Skeletal muscle tissue (tissue), 3 donors: ENCODE measurements at regions not wholly inside any gene's neighbourhood (a gene's known extent, or its start where the extent isn't known, plus 50 kb on each side); places are given as distances from the start of the nearest gene placed in this dataset.

Experiments
- H3K27ac ChIP-seq: one replicate; pipeline ENCODE4 v1.7.0; 2013; ENCODE audit warnings: mild to moderate bottlenecking, low read depth, low read length, inconsistent platforms
- H3K27me3 ChIP-seq, 3 donors: one replicate each; pipeline ENCODE4 v1.7.0; 2013; ENCODE audit warnings: low read length in 3 of 3; ENCODE audit not compliant: control insufficient read depth in 3 of 3, insufficient read depth in 3 of 3
- H3K36me3 ChIP-seq, 3 donors: one replicate each; pipeline ENCODE4 v1.7.0; 2013; ENCODE audit warnings: low read length in 3 of 3; ENCODE audit not compliant: control insufficient read depth in 3 of 3, insufficient read depth in 3 of 3
- H3K4me1 ChIP-seq, 3 donors: one replicate each; pipeline ENCODE4 v1.7.0; 2013; ENCODE audit warnings: low read length in 3 of 3, mild to moderate bottlenecking in 3 of 3; ENCODE audit not compliant: control insufficient read depth in 3 of 3, insufficient read depth in 3 of 3
- H3K4me3 ChIP-seq, 3 donors: one replicate each; pipeline ENCODE4 v1.7.0; 2013; ENCODE audit warnings: low read length in 3 of 3
- H3K9ac ChIP-seq, 3 donors: one replicate each; pipeline ENCODE4 v1.7.0; 2013; ENCODE audit warnings: low read length in 3 of 3, mild to moderate bottlenecking in 3 of 3, moderate library complexity in 2 of 3, low read depth in 1 of 3
- H3K9me3 ChIP-seq, 3 donors: one replicate each; pipeline ENCODE4 v1.7.0; 2013; ENCODE audit warnings: low read length in 3 of 3; ENCODE audit not compliant: control insufficient read depth in 3 of 3
- donor health status: Osteomylitis.

GRCh38 chr1:67893126-67893495 is 59.8 kb upstream of the GNG12 start:
- Histone ChIP-seq H3K36me3 (no peaks in the 10 kb centered on the region), H3K9ac (no peak overlapping the region), H3K4me1 (no peaks in the 10 kb centered on the region), H3K27ac (no peak overlapping the region), H3K27me3 (no peaks in the 10 kb centered on the region), H3K4me3 (no peak overlapping the region), H3K9me3 (peaks cover 0 to 2% (median 0%) of the 10 kb centered on the region in 3 donors)

GRCh38 chr1:67892476-67893125 is 59.3 kb upstream of the GNG12 start:
- Histone ChIP-seq H3K9me3 (peaks cover 0 to 2% (median 0%) of the 10 kb centered on the region in 3 donors), H3K4me3 (no peak overlapping the region), H3K36me3 (no peaks in the 10 kb centered on the region), H3K4me1 (no peaks in the 10 kb centered on the region), H3K27ac (no peak overlapping the region), H3K27me3 (no peaks in the 10 kb centered on the region), H3K9ac (no peak overlapping the region)

GRCh38 chr1:67890857-67891256 is 57.6 kb upstream of the GNG12 start:
- Histone ChIP-seq H3K36me3 (no peaks in the 10 kb centered on the region), H3K9me3 (no peaks in the 10 kb centered on the region), H3K4me1 (no peaks in the 10 kb centered on the region), H3K4me3 (no peak overlapping the region), H3K9ac (no peak overlapping the region), H3K27me3 (no peaks in the 10 kb centered on the region), H3K27ac (no peak overlapping the region)

- H3K36me3 ChIP-seq: no peaks in the 10 kb centered on the region
- H3K27ac ChIP-seq: no peak overlapping the region
- H3K9ac ChIP-seq: no peak overlapping the region
- no peaks in the 10 kb centered on the region for H3K9me3 ChIP-seq
- H3K27me3 ChIP-seq: no peaks in the 10 kb centered on the region
- H3K4me1 ChIP-seq: no peaks in the 10 kb centered on the region
- no peak overlapping the region for H3K4me3 ChIP-seq
Measured at GRCh38 chr1:67889953-67890567, 56.8 kb upstream of the GNG12 start.

GRCh38 chr1:67889466-67889865 is 56.2 kb upstream of the GNG12 start:
- Histone ChIP-seq H3K27ac (no peak overlapping the region), H3K9ac (no peak overlapping the region), H3K36me3 (no peaks in the 10 kb centered on the region), H3K4me3 (no peak overlapping the region), H3K27me3 (no peaks in the 10 kb centered on the region), H3K4me1 (no peaks in the 10 kb centered on the region), H3K9me3 (no peaks in the 10 kb centered on the region)

- no peak overlapping the region for H3K9ac ChIP-seq
Measured at GRCh38 chr1:67888216-67889106, 55.2 kb upstream of the GNG12 start.

GRCh38 chr1:67887146-67887545 is 53.9 kb upstream of the GNG12 start:
- Histone ChIP-seq H3K4me1 (no peaks in the 10 kb centered on the region), H3K9me3 (no peaks in the 10 kb centered on the region), H3K4me3 (no peak overlapping the region), H3K27me3 (no peaks in the 10 kb centered on the region), H3K36me3 (no peaks in the 10 kb centered on the region), H3K9ac (no peak overlapping the region), H3K27ac (no peak overlapping the region)

More at GRCh38 chr1:67888216-67889106, 55.2 kb upstream of the GNG12 start:
- no peaks in the 10 kb centered on the region for H3K4me1 ChIP-seq
- no peaks in the 10 kb centered on the region for H3K36me3 ChIP-seq
- no peaks in the 10 kb centered on the region for H3K27me3 ChIP-seq
- no peak overlapping the region for H3K4me3 ChIP-seq
- no peak overlapping the region for H3K27ac ChIP-seq
- H3K9me3 ChIP-seq: no peaks in the 10 kb centered on the region

- H3K36me3 ChIP-seq: no peaks in the 10 kb centered on the region
- no peak overlapping the region for H3K27ac ChIP-seq
- H3K9me3 ChIP-seq: no peaks in the 10 kb centered on the region
- no peak overlapping the region for H3K9ac ChIP-seq
- no peaks in the 10 kb centered on the region for H3K4me1 ChIP-seq
- no peaks in the 10 kb centered on the region for H3K27me3 ChIP-seq
- no peak overlapping the region for H3K4me3 ChIP-seq
Measured at GRCh38 chr1:67886076-67886475, 52.8 kb upstream of the GNG12 start.

- no peak overlapping the region for H3K27ac ChIP-seq
- H3K4me3 ChIP-seq: no peak overlapping the region
- no peaks in the 10 kb centered on the region for H3K4me1 ChIP-seq
- no peaks in the 10 kb centered on the region for H3K27me3 ChIP-seq
- no peaks in the 10 kb centered on the region for H3K9me3 ChIP-seq
- no peaks in the 10 kb centered on the region for H3K36me3 ChIP-seq
- no peak overlapping the region for H3K9ac ChIP-seq
Measured at GRCh38 chr1:67883069-67883468, 49.8 kb upstream of the GNG12 start.
